HG03045 (cell line): ENCODE measurements at regions not wholly inside any gene's neighbourhood (a gene's known extent, or its start where the extent isn't known, plus 50 kb on each side); places are given as distances from the start of the nearest gene placed in this dataset.

Source experiments
- ATAC-seq: cut with Tn5 transposase; IDR thresholded peaks from one replicate; pipeline ENCODE4 v1.9.1; 2021; ENCODE audit warnings: mild to moderate bottlenecking, moderate library complexity; ENCODE audit not compliant: unreplicated experiment

DNA sequence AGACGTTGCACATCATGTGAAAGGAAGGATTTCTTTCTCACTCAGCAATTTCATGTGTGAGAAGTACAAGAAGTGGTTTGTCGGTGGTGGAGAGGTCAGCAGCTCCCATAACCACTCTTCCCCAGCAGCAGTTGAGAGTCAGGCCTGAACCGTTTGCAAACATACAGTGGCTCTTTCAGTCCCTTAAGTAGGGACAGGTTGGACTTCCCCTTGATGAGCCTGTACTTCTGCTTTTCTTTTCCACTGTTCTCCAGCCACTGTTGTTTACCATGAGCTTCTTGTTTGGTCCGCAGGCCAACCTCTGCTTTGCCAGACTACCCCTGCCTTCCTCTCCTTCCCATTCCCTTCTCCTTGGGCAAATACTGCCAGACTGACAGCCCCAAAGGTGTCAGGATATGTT, 391.3 kb upstream of the CELF4 start:
- no peak for ATAC-seq

DNA sequence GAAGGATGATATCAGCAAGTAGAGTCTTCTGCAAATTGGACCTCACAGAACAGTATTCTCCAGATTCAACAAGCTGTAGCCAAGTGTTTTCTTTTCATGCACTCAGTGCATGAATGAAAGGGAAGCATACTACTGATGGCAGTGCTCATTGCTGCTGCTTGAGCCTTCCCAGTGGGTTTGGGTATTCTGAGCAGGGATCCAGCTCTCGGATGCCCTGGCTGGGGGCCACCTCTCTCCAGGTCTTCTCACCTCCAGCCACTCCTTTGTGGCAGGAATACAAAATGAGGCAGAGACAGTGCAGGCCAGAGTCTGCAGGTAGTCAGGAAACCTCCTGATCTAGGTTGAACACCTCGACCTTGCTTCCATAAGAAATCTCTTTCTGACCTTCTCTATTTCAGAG, 390.4 kb upstream of the CELF4 start:
- ATAC-seq, result no peak

DNA sequence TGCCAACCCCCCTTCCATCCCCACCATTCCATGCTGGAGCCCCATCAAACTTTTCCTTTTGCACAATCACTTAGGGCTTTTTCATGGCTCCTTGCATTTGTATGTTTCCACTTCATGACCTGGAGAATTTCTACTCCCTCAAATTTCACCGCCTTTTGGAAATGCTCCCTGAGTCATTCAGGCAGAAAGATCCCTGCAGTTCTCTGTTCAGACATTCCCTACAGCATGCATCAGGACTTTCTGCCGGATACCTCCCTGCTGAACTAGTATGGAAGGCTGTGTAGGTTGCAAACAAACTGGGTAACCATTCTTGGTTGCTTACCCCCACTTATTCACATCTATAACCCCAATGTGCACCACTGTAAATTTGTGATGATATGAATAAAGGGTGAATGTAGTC, 389.6 kb upstream of the CELF4 start:
- no peak for ATAC-seq

DNA sequence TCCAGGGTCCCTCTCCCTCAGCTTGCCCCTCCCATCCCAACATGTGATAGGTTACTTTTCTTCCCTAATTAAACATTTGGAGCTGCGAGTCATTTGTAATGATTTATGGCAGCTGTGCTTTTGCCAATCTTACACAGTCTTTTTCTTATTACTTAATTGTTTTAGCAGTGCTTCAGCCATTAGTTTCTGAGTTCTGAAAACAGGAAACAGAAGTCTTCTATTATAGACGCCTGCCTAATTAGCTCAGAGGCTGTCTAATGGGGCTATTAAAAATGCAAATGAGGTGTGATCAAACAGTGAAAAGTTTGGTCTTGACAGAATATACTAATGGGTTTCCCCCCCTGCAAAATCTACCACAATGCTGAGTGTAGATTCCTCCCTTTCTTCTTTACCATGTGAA, 388.3 kb upstream of the CELF4 start:
- no peak for ATAC-seq

DNA sequence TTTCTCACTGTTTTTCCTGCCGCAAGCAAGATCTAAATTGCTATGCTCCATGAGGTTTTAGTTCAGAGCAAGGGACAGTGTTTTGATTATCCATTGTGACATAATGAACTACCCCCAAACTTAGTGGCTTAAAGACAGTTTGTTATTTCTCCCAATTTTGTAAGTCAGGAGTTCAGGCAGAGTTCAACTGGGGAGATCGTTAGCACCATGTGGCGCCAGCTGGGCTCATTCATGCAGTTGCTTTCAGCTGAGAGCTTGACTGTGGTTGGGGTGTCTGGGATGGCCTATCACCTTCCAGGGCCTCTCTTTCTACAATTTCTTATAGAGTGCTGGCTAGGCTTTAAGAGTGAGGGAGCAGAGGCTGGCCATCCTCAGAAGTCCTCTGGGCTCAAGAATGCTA, 382.9 kb upstream of the CELF4 start:
- ATAC-seq, result no peak

DNA sequence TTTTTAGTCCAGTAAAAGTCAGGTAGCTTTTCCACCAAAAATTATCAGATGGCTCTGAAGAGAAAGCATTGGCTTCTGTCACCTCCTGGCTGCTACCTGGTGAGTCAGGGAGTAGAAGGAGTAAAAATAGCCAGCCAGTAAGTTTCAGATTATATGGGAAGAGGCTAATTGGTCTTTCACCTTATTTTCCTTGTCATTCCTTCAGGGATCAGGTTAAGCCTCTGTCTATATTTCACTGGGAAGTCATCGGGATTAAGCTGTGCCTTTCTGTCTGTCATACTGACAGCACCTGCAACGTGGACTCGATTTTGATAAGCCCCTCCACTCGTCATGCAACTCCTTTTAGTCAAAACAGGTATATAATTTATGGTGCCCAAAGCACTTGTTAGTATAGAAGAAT, 380.7 kb upstream of the CELF4 start:
- no peak for ATAC-seq

DNA sequence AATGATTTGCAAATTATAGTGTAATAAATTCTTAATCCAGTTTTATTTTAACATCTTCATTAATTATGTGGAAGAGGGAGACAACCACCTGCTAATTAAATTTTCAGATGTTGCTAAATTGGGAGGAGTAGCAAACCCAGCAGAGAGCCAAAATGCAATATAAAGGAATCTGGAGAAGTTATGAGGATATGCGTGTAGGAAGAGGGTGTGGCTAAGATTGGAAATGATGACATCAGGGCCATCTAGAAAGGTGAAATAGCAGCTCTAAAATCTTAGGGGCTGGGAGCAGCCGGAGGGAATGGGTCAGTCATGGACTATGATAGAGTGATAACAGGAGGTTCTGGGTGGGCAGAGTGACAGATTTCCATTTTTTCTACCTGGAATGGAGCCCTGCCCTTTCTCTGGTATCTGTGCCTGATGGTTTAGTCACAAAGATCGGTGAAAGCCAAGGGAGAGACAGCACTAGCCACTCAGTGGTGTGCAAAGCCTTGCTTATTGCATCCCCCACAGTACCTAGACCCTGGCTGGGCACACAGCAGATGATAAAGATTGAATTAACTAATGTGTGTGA, 379.2 kb upstream of the CELF4 start:
- ATAC-seq, result no peak

DNA sequence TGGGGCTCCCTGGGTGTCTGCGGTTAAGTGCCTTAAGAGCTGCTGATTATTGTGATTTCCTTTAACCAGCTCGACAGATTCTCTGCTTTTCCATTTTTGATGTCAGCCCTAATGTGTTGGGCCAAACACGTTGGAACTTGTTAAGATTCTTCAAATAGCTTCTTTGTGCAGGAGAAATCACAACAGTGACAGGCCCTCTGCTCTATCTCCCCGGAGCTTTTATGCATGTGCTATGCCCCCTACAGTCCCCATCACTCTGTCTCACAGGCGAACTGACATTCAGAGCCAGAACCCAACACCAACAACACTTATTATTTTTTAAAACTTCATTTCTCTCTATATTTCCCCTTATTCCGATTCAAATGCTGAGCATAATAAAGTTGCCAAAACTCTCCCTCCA, 371.7 kb upstream of the CELF4 start:
- no peak for ATAC-seq

DNA sequence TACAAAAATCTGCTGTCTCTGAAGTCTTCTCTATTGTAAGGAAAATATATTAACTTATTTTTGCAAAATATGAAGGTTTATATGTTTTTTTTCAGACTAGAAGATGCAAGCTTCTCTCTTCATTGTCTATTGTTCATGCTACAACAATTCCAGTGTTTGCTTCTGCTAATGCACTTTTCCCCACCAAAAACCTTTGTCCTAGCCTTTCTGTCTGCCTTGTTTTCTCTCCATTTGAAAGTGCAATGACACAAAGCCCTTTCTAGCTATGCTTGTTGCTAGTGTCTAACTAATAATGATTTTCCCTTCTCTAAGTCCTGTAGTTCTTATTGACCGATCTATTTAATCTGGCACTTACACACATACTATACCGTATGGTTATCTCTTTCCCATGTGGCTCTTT, 369.5 kb upstream of the CELF4 start:
- no peak for ATAC-seq

DNA sequence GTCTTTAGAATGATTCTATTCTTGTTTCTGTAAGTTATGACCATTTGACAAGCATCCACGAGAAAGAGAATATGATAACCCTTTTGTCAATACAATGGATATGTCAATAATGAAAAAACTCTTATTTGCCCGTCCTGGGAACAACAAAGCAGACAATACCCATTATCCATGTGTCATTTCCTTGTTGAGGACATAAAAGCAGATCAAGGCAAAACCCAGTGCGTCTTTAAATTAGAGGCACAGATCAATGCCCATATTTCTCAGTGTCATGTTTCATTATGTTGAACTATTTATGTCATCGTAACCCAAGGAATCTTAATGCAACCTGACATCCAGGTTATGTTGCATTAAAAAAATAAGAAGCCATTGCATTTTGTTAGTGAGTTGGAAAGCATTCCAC, 365.0 kb upstream of the CELF4 start:
- no peak for ATAC-seq

DNA sequence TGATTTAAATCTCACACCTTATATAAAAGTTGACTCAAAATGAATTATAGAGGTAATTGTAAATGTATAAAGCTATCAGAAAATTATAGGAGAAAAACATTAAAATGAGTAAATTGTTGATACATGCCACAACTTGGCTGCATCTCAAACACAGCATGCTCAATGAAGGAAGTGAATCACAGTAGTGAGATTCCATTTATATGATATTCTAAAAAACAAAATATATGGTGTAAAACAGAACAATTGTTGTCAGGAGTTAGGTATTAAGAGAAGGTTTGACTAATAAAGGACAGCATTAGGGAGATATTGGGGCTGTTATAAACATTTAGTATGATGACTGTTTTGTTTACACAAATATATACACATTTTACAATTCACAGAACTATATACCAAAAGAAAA, 356.6 kb upstream of the CELF4 start:
- no peak for ATAC-seq

DNA sequence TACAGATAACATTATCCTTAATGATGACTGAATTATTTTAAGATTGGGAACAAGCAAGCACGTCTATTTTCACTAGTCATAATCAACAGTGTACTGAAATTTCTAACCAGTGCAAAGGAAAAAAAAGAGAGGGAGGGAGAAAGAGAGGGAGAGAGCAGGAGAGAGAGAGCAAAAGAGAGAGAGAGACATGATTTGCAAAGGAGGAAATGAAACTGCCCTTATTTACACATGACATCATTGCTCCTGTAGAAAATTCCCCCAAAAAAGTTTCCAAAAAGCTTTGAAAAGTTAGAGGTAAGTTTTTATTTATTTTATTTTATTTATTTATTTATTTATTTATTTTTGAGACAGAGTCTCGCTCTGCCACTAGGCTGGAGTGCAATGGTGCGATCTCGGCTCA, 355.3 kb upstream of the CELF4 start:
- ATAC-seq, result no peak

DNA sequence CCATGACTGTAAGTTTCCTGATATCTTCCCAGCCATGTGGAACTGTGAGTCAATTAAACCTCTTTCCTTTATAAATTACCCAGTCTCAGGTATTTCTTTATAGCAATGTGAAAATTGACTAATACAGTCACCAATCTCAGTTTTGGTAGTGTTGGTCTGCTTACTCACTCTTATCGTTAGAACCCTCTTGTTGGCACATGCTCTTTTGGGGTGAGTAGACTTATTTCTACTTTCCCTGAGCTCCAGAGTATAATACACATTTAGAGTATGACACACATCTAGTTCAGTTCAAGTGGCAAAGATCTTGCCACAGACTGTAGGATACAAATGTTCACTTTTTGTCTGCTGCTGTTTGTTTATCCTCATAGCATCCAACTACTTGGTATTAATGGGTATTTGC, 347.5 kb upstream of the CELF4 start:
- ATAC-seq, result no peak

DNA sequence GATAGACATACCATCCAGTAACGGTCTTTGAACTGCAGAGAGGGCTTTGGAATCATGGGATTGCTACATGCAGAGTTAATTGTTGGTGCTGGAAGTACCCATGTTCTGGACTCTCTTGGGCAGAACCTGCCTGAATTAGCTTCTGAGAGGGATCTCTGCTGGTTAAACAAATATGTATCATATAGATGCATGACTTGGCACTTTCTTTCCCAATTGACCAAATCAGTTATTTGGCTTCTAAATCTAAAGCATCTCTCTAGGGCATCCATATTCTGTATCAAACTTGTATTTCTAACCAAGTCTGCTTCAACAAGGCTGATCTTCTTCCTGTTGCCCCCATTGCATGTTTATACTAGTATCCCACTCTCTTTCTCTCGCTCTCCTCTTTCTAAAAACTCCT, 336.7 kb upstream of the CELF4 start:
- no peak for ATAC-seq

DNA sequence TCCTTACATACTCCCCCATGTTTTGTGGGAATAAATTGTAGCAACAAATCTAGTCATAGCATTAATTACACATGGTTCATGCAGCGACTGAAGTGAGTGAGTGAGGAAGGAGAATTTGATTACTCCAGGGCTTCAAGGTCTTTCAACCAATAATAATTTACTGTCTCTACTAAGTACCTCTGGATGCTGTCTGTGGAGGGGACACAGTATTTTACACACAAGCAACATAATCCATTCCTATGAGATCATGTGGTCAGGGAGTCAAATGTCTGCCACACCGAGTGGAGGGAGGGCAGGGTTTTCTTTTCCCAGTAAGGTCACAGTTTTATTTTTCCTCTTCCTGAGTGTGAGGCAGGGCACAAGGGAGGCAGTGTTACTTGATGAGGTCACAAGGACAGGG, 334.7 kb upstream of the CELF4 start:
- no peak for ATAC-seq

DNA sequence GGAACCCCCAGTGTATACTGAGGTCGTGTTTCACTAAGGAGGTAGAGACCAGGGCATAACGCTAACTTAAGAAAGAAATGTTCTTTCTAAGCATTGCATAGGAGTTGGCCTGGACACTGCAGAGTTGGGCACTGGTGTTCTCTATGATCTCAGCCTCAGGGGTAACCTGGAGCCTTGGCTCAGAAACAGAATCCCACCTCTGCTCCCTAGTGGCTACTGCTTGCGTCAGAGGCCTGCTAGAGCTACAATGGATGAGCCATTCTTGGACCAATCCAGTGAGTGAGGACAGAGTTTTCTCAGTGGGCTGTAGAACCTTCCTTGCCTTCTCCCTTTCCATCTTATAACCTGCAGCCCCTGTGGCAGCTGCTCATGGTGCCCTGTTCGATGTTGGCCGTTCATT, 324.4 kb upstream of the CELF4 start:
- ATAC-seq, result no peak

DNA sequence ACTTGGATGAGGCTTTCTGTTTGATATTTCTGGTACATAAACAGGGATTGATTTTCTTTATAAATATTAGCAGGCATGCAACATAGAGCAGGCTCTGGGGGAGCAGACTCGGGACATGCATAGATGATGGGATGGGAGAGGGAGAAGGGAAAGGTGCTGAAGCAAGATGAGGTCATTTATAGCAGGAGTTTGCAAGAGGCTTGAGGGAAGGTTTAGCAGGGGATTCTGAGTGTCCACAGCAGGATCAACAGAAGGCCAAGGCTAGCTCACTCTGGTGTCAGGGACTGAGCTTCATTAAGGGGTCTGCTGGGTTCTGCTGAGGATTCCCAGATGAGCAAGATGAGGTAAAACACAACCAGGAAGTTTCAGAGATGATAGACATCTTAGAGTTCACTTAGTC, 309.1 kb upstream of the CELF4 start:
- ATAC-seq, result no peak

DNA sequence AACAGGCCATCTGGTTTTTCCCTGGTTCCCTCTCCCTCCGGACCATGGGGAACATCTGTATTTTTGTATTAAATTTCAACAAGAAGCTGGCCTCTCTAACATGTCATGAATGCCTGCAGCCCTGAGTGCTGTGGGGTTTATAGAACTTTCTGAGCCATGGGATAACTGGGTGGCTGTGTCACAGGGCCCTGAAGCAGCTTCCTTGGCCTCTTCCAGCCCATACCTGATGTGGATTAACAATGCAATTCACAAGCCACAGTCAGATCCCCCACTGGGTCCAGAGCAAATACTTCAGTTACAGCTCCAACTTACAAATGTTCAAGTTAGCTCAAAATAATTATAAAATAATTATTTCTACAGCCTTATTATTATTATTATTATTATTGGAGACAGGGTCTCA, 307.8 kb upstream of the CELF4 start:
- no peak for ATAC-seq

DNA sequence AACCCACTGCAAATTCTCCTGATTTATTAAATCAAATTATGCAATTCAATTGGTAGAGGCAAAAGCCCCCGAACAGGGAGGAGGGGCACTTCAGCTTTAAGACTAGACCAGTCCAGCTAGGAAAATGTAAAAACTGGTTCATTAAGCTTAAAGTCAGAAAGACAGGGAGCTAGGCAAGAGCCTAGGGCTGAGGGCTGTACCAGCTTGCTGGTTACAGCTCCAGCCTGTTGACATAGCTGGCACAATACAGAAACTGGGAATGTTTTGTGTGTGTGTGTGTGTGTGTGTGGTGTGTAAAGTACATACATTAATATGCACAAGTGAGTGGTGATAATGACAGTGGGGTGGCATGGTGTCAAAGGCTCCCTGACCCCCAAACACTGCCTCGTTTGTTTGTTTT, 307.0 kb upstream of the CELF4 start:
- no peak for ATAC-seq

DNA sequence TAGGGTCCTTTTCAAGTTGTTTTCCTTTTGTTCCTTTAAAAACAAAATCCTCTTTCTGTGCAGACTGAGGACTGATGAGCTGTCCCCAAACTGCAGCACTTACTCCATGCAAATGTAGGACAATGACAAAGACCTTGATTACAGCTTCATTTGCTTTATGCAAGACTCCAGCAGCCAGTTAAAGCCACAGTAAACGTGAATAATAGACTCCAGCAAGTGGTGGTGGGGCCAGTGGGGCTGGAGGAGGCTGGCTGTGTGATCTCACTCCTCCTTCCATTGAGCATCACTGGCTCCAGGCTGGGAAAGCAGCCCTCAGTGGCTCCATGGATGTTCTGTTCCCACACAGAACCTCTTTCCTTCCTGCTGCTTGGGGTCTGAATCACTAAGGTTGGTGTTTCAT, 306.0 kb upstream of the CELF4 start:
- no peak for ATAC-seq

DNA sequence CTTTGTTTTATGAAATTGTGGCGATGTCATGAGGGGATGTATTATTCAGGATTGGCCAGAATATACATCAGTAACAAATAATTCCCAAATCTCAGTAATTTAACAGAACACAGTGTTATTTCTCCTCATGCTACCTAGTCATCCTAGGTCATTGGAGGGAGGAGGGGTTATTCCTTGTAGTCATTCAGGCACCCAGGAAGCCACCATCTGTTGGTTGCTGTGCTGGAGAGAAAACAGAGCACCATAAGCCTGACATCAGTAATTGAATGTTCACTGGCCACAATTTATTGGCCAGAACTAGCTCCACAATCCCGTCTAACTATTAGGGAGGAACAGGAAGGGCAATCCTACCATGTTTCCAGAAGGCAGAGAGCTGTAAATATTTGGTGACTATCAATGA, 303.5 kb upstream of the CELF4 start:
- ATAC-seq, result no peak

DNA sequence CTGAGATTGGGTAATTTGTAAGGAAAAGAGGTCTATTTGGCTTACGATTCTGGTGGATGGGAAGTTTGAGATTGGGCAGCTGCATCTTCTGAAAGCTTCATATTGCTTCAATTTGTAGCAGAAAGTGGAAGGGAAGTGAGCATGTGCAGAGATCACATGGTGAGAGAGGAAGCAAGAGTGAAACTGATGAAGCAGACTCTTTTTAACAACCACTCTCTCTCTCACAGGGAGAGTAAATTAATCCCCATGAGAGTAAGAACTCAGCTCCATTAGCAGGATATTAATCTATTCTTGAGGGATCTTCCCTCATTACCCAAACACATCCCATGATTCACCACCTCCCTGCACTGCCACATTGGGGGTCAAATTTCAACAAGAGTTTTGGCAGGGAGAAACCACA, 298.5 kb upstream of the CELF4 start:
- ATAC-seq, result no peak

DNA sequence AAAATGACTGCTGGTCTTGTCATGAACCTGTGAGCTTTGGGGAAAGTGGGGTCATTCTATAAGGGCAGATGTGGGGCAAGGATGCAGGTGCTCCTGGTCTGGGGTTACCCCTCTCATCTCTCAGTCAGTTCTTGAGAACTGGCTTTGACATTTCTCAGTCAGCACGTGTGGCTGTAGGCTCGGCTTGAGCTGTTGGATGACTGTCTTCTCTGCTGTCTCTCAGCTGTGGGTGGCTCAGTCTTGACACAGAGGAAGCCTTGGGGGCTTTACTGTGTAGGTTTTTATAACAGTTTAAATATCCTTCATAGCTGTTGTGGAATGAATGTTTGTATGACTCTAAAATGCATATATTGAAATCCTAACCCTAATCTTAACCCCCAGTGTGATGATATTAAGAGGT, 296.4 kb upstream of the CELF4 start:
- no peak for ATAC-seq

DNA sequence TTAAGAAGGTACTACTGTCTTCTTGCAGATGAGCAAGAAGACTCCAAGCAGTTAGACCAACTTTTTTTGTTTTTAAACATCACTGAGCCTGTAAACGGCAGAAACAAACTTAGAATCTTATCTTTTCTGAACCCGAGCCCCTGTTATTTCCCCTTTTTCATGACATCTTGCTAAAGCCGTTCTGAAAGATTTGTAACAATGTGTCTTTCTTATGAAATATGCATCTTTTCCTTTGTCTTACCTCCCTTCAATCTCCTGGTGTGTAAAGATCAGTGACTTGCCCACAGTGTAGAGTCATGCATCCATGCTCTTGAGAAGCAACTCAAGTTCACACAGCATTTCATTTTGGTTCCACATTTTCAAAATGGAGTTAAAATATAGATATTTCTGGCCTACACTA, 288.8 kb upstream of the CELF4 start:
- no peak for ATAC-seq
